Gastrocnemius medialis (tissue), 4 donors: ENCODE measurements at regions not wholly inside any gene's neighbourhood (a gene's known extent, or its start where the extent isn't known, plus 50 kb on each side); places are given as distances from the start of the nearest gene placed in this dataset.

Source experiments
- POLR2A ChIP-seq, 2 donors: fragments of 450-650 bp; IDR thresholded peaks; one replicate each; pipeline ENCODE4 v1.6.1; 2017; ENCODE audit warnings: antibody characterized with exemption in 2 of 2, mild to moderate bottlenecking in 2 of 2, moderate library complexity in 2 of 2
- TF ChIP-seq, protein P1 (sequence below), 5 experiments: fragments of 450-650 bp in 3 of 5; fragments of 200-600 bp in 2 of 5; sonication (generic) in 2 of 5; IDR thresholded peaks in 4 of 5; conservative IDR thresholded peaks in 1 of 5; 1 replicate in 4 of 5; 2 replicates in 1 of 5; pipeline ENCODE4 v1.5.1; 2016 to 2019; ENCODE audit warnings: antibody characterized with exemption in 5 of 5, mild to moderate bottlenecking in 3 of 5, moderate library complexity in 3 of 5

DNA sequence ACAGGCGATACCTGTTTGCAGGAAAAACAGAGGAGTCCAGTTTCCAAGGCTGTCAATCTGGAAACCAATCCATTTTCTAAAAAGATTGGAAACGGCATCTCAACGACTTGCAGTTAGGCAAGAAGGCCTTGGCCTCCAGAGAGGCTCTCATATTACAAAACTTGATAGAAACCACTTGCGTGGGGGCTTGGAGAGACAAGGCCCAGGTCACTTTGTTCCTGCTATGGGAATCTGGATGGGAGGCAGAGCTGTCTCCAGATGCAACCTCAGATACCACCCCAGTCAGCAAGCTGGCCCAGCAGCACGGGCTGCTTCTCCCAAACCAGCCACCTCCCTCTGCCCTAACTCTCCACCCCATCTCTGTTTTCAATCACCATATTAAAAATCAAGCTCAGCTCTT, 298.8 kb downstream of the TNS1 start:
- TF ChIP-seq POLR2A (IDR thresholded peaks at IDR 0.05): no peak
- TF ChIP-seq, protein P1, sequence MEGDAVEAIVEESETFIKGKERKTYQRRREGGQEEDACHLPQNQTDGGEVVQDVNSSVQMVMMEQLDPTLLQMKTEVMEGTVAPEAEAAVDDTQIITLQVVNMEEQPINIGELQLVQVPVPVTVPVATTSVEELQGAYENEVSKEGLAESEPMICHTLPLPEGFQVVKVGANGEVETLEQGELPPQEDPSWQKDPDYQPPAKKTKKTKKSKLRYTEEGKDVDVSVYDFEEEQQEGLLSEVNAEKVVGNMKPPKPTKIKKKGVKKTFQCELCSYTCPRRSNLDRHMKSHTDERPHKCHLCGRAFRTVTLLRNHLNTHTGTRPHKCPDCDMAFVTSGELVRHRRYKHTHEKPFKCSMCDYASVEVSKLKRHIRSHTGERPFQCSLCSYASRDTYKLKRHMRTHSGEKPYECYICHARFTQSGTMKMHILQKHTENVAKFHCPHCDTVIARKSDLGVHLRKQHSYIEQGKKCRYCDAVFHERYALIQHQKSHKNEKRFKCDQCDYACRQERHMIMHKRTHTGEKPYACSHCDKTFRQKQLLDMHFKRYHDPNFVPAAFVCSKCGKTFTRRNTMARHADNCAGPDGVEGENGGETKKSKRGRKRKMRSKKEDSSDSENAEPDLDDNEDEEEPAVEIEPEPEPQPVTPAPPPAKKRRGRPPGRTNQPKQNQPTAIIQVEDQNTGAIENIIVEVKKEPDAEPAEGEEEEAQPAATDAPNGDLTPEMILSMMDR (IDR thresholded peaks at IDR 0.05 in 4 of 5, conservative IDR thresholded peaks at IDR 0.05 in 1 of 5): no peak
